T-helper 2 cell (primary cell): ENCODE measurements at regions not wholly inside any gene's neighbourhood (a gene's known extent, or its start where the extent isn't known, plus 50 kb on each side); places are given as distances from the start of the nearest gene placed in this dataset.

ENCODE experiments used
- DNase-seq, 5 experiments: peaks; one replicate each; pipeline versions ENCODE4 v3.0.0 to v3.0.0-alpha.2; 2012 to 2022

DNA sequence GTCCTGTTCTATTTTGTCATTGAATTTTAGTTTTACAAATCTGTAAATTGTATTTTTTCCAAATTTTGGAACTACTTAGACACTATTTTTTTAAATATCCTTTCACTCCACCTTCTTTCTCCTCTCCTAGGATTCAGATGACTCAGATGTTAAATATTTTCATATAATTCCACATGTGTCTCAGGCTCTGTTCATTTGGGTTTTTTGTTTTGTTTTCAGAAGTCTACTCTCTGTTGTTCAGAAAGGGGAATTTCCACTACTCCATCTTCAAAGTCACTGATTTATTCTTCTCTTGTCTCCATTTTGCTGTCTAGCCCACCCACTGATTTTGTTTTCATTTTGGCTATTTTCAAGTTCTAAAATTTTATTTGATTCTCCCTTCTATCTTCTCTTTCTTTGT is 264.0 kb upstream of the SLIT2 start:
- no peak for DNase-seq

DNA sequence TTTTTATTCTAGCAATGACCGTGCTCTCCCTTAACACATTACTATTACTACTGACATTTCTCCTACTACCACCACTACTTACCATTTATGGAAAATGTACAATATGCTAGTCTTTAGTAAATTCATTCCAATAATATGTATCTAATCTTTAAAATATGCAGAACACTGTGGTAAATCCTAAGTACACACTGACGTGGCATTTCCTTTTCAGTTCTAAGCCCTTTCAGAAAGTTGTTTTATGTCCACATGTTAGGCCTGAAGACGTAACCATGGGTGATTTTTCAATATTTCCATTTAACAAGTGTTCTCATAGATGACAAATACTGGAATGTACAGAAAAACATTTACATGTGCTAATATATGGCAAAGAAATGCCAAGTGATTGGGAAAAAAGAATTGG is 268.6 kb upstream of the SLIT2 start:
- no peak for DNase-seq

DNA sequence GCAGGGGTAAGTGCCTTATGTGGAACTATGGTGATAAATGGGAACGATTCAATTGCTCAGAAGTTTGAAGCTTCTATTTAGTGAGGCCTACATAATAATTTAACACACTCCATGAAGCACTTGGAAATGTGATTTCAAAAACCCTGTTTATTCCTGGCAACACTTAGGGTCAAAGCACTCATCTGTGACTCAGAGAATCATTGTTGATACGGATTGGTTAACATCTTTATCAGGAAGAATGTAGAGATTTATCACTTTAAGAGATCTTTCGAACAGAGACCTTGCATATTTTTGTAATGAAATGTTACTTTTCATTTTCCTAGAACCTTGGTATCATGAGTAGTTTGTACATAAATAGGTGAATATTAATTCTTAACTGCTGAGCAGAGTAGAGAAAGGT is 269.1 kb upstream of the SLIT2 start:
- no peak for DNase-seq

DNA sequence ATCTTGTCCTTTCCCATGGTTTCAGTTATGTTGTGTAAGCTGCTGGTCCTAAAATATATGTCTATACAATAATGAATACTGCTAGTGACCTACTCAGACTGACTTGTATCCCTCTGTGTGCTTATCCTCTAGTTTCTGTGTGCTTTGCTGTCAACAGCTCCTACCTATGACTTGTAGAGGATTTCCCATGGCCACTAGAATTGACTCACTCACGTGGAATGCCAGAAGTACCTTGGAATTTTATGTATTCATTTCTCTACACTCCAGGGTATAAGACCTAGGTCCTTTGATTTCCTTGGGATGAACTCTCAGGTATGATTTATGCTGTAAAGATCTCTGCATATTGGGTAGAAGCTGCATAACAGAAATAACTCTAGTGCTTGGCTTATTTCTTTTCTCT is 279.9 kb upstream of the SLIT2 start:
- DNase-seq, result no peak

DNA sequence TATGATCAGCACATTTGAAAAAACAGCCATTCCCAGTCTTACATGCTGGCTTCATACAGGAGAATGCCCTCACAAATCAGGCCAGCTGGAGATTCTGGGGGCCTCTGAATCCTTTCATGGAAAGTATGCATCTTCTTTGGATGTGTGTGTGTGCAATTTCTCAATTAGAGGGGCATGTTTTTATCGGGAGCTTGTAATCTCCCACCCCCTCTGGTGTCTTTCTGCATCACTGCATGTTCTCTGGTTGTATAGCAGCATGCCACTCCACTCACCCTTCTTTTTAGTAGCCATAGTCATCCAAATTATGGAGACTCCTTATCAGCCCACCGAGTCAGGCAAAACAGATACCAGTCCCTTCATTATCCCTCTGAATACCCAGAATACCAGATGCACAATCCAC is 282.2 kb upstream of the SLIT2 start:
- DNase-seq, result no peak

DNA sequence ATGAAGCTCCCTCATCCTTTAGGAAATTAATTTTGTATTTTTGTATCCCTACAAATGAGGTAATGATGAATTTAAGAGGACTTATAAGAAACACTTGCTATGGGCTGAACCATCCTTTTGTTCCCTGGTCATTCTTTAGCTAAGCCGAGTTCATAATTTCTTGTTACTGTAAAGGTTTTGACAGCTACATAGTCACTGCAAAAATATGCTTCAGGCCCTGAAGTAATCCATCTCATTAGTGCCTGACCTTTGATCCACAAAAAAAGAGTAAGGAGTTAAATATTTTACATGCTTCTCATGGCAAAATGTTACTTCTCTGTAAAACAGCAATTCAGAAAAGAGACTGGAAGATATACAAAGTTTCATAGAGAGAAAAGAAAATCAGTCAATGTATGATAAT is 290.6 kb upstream of the SLIT2 start:
- DNase-seq, result no peak

GRCh38 chr4:19958848-19959247 is 292.9 kb upstream of the SLIT2 start:
- no peak for DNase-seq

DNA sequence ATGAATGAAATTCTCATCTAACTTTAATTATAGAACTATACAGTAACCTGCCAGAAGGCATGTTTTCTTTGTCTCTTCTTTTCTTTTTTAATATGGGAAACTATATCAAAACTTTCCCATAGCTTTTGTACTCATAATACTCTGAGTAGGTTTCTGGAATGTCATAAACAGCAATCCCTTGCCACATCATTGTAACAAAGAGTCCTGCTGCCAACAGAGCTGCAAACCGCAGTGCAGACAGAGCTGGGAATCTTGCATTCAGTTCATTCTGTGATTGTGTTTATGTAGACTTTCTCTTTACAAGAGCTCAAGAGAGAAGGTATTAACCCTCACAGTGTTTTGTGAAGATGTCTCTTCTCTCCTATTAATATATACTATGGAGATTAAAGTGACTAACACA is 304.4 kb upstream of the SLIT2 start:
- DNase-seq, result no peak

GRCh38 chr4:19945979-19946380 is 305.7 kb upstream of the SLIT2 start:
- no peak for DNase-seq

DNA sequence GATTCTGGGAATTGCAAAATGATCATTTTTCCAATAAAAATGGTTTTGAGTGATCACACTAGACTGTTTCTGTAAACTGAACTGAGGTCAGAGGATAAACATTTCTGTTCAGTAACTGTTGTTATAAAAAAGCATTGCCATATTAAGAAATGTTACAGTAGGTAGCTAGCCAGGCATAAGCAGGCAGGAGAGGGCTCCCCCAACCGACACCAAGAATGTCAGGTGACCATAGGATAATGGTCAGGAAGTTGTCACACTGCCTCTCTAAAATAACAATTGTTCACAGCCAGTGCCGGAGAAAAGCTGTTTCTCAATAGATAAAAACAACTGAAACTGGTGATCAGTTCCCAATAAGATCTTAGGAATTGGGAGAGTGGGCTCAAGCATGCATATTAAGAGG is 306.2 kb upstream of the SLIT2 start:
- no peak for DNase-seq

DNA sequence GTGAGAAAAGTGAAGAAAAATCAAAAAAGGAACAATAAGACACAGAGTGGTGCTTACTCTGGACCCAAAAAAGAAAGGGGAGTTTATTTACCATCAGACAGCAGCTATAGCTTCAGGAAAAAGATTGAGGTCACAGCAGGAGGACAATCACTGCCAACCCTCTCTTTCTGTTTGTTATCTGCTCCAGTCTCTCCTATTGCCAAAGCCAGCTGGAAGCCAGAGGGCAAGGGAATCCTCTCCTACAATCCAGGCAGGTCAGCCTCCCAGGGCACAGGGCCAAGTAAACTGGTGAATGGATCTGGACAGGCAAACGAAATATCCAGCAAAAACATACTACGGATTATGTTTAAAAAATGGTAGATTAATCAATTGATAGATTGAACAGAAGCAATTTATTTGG is 306.9 kb upstream of the SLIT2 start:
- no peak for DNase-seq

DNA sequence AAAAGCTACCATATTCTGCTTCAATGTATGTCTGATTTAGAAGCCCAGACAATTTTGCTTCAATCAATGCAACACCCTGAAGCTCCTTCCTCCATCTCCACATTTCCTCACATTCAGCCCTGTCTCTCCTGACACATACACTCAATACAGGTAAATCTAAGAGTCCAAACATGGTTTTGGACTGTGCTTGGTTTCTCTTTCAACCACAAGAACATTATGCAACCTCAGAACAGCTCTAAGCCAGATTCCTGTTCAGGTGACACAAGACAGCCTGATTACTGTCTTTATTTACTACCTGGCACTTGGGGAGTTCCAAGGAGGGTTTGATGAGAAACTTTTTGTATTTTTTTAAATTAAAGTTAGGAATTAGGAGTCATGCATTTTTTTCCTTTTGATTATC is 307.5 kb upstream of the SLIT2 start:
- no peak for DNase-seq

DNA sequence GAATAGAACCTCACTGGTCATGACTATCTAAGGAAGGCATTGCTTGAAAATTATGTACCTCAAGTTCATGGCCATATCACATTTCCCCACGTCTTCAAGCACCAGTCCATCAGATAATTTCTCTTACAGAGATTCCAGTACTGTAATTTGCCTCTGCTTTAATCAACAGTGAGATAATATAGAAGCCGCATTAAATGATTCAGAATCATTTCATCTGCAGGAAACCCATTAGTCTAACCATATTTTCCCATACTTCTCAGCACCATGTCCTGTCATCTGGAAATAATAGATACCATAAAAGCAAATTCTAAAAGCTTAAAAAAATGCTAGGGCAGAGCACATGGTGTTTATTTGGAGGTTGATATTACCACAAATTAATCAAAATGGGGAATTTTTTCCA is 310.3 kb upstream of the SLIT2 start:
- DNase-seq, result no peak

DNA sequence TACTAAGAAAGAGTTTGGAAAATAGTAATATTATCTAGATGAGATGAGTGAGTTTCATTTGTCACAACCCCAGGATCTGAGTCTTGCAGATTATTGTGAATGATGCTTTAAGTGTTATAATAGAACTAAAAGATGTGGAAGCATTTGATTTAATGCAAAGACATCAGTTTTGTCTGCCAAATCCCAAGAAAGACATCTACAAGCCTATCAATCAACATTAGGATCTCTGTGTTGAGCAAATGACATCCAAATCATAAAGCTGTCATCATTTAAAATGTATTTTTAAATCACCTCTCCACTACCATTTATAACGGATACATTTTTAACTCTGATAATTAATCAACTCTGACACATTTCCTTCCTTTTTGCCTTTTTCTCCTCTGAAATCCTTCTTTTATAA is 310.8 kb upstream of the SLIT2 start:
- no peak for DNase-seq

DNA sequence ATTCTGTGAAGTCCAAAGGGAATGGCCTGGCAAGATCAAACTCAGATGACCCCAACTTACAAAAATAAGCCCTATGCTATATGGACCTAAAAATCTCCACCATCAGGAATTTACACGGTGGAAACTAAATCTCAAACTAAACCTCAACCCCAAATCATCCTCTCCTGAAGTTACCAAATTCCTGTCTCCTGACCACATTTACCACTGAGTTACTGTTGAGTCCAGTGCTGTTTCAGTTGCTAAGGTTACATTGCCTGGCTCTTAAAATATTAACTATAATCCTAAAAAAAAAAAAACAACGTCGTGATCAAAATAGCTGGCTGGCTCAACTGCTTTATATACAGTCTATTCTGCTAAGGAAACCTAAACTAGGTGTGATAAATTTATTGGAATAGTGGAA is 315.2 kb upstream of the SLIT2 start:
- DNase-seq, result no peak

DNA sequence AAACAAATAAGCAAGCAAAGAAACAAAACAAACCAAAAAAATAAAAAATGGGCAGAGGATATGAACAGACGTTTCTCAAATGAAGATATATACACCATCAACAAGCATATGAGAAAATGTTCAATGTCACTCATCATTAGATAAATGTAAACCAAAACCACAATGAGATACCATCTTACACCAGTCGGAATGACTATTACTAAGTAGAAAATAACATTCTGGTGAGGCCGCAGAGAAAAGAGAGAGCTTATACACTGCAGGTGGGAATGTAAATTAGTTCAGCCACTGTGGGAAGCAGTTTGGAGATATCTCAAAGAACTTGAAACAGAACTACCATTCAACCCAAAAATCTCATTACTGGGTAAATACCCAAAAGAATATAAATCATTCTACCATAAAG is 321.0 kb upstream of the SLIT2 start:
- DNase-seq, result no peak

GRCh38 chr4:19927381-19927780 is 324.3 kb upstream of the SLIT2 start:
- no peak for DNase-seq

DNA sequence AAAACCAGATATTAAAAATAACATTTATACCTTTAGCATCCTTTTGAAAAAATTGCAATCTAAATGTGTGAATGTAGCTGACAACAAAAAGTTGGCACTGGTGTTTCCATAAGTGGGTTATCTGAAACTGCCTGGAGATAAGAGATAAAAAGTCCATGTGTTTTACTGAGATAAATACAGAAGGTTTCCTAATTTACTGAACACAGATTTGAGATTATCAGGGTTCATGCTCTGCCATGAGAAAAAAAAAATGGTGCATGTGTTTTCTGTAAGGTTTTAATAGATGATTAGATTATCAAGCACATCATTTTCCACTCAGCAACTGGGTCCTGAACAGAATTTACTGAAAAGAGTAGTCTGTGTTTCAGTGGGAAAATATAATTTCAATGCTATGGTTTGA is 326.2 kb upstream of the SLIT2 start:
- no peak for DNase-seq

DNA sequence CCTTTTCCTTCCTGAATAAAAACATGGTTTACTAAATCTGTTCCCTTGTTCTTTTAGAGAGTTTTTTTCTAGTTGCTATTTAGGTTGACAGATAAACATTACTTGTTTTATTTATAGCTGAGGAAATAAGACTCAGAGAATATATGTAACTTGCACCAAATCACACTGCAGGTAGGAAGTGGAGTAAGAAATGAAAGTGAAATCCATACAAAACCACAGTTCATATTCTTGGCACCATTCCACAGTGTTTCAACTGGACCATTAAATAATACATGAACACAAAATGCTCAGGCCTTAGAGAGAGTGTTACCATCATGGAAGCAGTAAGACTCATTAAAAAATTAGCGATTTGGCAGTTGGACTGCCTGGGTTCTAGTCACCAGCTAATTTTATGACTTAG is 326.9 kb upstream of the SLIT2 start:
- no peak for DNase-seq

- DNase-seq, result no peak
These were observed 336.4 kb upstream of the SLIT2 start for GRCh38 chr4:19915276-19915675.

DNA sequence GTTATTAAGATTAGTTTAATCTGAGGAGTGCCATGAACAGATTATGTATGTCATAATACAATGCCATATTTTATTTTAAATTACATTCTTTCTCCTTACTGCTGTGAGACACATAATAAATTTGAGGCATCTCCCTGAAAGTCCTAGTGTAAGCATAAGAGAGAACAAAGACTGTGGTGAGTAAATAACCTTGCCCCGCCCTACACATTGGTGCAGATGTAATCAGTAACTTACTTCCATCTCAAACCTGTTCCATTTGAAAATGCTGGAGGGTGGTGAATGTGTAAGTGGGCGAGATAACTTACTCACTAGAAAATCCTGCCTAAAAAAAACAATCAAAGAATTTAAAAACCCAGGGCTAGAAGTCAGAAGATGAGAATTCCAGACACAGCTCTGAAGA is 338.1 kb upstream of the SLIT2 start:
- no peak for DNase-seq

DNA sequence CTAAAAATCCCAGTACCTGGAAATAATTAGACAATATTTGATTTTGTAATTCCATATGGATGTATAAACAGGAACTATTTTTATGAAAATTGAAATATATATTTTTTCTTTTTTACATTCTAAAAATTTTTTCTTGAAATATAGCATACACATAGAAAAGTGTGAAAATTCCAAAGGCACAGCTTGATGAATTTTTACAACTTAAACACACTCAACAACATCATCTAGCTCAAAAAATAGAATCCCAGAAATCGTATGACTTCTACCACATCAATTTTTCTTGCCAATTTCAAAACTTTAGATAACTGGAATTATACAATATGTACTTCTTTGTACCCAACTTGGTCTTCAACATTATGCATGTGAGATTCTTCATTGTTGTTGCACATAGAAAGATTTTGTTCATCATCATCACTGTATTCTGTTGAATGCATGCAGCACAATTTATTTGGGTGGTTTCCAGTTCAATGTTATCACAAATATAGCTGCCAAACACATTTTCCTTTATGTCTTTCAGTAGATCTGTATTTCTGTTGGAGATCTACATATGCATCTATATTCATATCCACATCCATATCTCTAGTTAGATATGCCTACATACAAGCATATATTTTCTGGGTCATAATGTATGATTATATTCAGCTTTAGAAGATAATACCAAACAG is 340.7 kb upstream of the SLIT2 start:
- DNase-seq, result no peak

DNA sequence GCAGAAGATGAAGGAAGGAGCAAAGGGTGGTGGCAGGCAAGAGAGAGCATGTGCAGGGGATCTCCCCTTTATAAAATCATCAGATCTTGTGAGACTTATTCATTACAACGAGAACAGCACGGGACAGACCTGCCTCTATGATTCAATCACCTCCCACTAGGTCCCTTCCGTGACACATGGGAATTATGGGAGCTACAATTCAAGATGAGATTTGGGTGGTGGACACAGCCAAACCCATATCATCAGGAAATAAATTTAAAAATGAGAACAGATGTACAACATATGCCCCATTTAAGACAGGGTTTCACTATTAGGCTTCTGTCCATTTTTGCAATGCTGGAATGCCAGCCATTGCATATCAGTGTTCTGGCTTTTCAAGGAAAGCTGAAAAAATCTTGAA is 346.7 kb upstream of the SLIT2 start:
- no peak for DNase-seq

- DNase-seq, result no peak
These were observed 363.1 kb upstream of the SLIT2 start for GRCh38 chr4:19888587-19888986.

DNA sequence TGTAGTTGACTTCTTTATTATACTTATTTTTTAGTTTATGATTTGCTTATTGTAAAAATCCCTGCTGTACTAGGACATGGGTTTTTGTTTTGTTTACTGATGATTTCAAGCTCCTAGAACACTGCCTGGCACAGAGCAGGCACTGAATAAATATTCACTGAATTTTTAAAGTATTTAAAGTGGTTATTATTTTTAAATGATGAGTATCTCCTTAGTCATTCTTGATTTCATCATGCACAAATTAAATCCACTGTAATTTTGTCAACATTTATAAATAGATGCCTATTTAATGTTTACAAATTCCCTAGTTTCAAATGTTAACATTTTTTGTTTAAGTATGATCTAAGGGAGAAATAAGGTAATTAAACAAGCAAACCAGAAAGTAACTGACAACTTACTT is 367.9 kb upstream of the SLIT2 start:
- DNase-seq, result no peak

DNA sequence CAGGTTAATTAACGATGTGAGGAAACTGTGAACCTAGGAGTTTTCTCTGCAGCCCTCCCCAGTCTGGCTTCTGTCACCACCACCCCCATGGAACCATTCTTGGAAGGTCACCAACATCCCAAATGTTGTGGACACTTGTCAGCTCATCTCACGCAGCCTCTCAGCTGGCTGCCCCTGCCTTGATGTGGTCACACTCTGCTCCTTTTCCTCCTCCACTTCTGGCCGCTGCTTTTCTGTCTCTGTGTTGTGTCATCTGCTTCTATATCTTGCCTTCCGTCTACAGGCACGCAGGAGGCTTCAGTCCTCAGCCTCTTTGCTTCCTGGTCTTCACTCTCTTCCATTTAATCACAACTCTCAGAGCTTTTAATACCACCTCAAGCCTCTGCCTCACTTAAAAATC is 371.5 kb upstream of the SLIT2 start:
- no peak for DNase-seq
